ENCODE measurements at regions not wholly inside any gene's neighbourhood (a gene's known extent, or its start where the extent isn't known, plus 50 kb on each side); places are given as distances from the start of the nearest gene placed in this dataset.

DNA sequence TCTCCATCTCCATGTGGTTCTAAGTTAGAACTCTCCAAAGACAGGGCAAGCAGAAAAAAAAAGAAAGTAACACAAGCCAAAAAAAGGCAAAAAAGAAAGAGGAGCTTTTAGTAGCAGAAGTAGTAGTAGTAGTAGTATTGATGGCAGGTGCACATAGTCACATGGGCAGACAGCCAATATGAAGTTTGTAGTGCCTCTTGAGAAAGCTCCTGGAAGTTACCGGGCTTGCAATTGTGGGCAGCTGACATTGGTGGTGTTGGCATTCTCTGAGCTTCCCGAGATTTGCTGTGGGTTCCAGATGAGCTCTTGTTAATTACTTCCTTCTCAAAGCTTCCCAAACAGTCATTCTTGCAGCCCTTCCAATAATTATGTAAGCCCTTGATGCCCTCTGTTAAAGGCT, 1128.5 kb downstream of the TYW1 start:
- no peak overlapping the region for H3K4me3 ChIP-seq (ENCODE audit: low read depth, low read length)
- DNase-seq (ENCODE audit: low read depth) = no peak
- TF ChIP-seq, protein P1, sequence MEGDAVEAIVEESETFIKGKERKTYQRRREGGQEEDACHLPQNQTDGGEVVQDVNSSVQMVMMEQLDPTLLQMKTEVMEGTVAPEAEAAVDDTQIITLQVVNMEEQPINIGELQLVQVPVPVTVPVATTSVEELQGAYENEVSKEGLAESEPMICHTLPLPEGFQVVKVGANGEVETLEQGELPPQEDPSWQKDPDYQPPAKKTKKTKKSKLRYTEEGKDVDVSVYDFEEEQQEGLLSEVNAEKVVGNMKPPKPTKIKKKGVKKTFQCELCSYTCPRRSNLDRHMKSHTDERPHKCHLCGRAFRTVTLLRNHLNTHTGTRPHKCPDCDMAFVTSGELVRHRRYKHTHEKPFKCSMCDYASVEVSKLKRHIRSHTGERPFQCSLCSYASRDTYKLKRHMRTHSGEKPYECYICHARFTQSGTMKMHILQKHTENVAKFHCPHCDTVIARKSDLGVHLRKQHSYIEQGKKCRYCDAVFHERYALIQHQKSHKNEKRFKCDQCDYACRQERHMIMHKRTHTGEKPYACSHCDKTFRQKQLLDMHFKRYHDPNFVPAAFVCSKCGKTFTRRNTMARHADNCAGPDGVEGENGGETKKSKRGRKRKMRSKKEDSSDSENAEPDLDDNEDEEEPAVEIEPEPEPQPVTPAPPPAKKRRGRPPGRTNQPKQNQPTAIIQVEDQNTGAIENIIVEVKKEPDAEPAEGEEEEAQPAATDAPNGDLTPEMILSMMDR (IDR thresholded peaks at IDR 0.05; ENCODE audit: insufficient read depth, low read depth, low read length, missing control alignments) = no peak

- DNase-seq (ENCODE audit: low read depth) = no peak
- TF ChIP-seq, protein P1 (IDR thresholded peaks at IDR 0.05; ENCODE audit: insufficient read depth, low read depth, low read length, missing control alignments) = no peak
Observed at GRCh38 chr7:68133045-68133444, 1136.4 kb downstream of the TYW1 start.

DNA sequence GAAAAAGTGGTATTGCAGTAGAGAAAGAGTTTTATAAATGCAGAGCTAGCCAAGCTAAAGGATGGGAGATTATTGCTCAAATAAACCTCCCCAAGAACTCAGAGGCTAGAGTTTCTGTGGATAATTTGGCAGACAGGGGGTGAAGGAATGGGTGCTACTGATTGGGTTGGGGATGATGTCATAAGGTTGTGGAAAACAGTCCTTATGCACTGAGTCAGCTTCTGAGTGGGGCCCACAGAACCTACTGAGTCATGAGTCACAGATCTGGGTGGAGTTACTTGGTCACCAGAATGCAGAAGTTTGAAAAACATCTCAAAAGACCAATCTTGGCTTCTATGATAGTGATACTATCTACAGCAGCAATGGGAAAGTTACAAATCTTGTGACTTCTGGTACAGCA, 1146.7 kb downstream of the TYW1 start:
- H3K4me3 ChIP-seq (ENCODE audit: low read depth, low read length) = no peak overlapping the region
- TF ChIP-seq, protein P1 (IDR thresholded peaks at IDR 0.05; ENCODE audit: insufficient read depth, low read depth, low read length, missing control alignments) = no peak
- DNase-seq (ENCODE audit: low read depth) = no peak

More at GRCh38 chr7:68133045-68133444, 1136.4 kb downstream of the TYW1 start:
- no peak overlapping the region for H3K4me3 ChIP-seq (ENCODE audit: low read depth, low read length)

- TF ChIP-seq, protein P1 (IDR thresholded peaks at IDR 0.05; ENCODE audit: insufficient read depth, low read depth, low read length, missing control alignments) = no peak
- no peak overlapping the region for H3K4me3 ChIP-seq (ENCODE audit: low read depth, low read length)
- no peak for DNase-seq (ENCODE audit: low read depth)
Observed at GRCh38 chr7:68146983-68147382, 1150.3 kb downstream of the TYW1 start.

GRCh38 chr7:68147614-68148238, 1151.1 kb downstream of the TYW1 start:
- H3K4me3 ChIP-seq (ENCODE audit: low read depth, low read length) = no peak overlapping the region
- no peak for DNase-seq (ENCODE audit: low read depth)
- TF ChIP-seq, protein P1 (IDR thresholded peaks at IDR 0.05; ENCODE audit: insufficient read depth, low read depth, low read length, missing control alignments) = no peak

- H3K4me3 ChIP-seq (ENCODE audit: low read depth, low read length) = no peak overlapping the region
- no peak for DNase-seq (ENCODE audit: low read depth)
- TF ChIP-seq, protein P1 (IDR thresholded peaks at IDR 0.05; ENCODE audit: insufficient read depth, low read depth, low read length, missing control alignments) = no peak
Observed at GRCh38 chr7:68148440-68148839, 1151.8 kb downstream of the TYW1 start.

DNA sequence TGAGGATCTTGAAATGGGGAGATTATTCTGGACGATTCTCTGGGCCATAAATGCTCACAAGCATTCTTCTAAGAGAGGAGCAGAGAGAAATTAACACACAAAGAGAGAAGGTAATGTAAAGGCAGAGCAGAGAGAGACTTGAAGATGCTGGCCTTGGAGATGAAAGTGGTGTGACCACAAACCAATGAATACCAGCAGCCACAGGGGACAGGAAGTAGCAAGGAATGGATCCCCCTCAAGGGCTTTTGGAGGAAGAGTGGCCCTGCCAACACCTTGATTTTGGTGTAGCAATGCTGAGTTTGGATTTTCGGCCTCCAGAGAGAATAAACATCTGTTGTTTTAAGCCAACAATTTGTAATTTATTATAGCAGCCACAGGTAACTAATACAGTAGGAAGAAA, 1155.6 kb downstream of the TYW1 start:
- DNase-seq (ENCODE audit: low read depth) = no peak
- TF ChIP-seq, protein P1 (IDR thresholded peaks at IDR 0.05; ENCODE audit: insufficient read depth, low read depth, low read length, missing control alignments) = no peak
- H3K4me3 ChIP-seq (ENCODE audit: low read depth, low read length) = no peak overlapping the region

Data from GM12865 (cell line).